Occipital lobe (tissue), 1 donor: ENCODE measurements at regions not wholly inside any gene's neighbourhood (a gene's known extent, or its start where the extent isn't known, plus 50 kb on each side); places are given as distances from the start of the nearest gene placed in this dataset.

Experiments
- DNase-seq: peaks from one replicate; lab custom pipeline; 2025; lab: John Stamatoyannopoulos, UW

DNA sequence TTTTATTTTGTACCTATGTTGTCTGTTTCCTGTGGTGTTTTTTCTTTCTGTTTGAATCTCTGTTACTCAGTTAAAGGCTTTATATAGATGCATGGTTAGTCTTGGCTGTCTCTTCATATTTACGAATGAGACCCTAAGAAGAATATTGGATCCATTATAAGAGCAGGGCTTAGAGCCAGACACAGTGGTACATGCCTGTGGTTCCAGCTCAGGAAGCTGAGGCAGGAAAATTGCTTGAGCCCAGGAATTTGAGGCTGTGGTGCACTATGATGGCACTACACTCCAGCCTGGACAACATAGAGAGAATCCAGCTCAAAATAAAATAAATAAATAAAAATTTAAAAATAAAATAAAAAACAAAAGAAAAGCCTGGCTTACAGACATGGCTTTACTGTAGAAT, 211.1 kb downstream of the SOD2 start:
- no peak for DNase-seq

DNA sequence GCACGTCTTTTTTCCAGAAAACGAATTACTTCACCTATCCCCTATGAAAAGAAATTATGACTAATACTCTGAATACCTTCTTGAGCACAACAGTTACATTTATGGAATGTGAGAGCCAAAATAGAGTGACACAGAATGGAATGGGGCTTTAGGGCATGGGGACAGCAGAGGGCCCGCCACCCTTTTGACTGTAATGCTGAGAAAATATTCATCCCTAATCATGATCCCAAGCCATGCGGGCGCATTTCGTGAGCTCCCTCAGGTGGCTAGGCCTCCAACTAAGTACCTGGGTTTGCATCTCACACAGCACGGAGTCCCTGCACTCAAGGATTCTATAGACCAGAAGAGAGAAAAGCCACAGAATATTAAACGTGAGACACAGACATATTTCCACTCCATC, 212.6 kb downstream of the SOD2 start:
- DNase-seq: no peak

DNA sequence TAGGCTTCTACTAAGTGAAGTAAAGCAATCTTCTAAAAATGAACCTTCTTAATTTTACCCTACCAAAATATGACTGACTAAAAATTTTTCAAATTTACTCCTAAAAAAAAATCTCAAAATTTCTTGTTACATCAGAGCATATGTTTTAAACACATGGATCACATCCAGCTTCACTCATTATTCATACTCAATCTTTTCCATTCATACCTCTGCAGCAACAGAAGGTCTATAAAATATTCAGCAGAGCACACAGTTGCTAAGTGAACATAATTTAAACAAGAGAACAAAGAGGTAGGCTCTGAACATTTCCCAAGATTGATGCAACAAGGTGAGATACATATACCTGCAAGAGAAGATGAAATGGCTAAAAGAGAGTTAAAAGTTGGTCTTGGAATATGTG, 213.9 kb downstream of the SOD2 start:
- no peak for DNase-seq

DNA sequence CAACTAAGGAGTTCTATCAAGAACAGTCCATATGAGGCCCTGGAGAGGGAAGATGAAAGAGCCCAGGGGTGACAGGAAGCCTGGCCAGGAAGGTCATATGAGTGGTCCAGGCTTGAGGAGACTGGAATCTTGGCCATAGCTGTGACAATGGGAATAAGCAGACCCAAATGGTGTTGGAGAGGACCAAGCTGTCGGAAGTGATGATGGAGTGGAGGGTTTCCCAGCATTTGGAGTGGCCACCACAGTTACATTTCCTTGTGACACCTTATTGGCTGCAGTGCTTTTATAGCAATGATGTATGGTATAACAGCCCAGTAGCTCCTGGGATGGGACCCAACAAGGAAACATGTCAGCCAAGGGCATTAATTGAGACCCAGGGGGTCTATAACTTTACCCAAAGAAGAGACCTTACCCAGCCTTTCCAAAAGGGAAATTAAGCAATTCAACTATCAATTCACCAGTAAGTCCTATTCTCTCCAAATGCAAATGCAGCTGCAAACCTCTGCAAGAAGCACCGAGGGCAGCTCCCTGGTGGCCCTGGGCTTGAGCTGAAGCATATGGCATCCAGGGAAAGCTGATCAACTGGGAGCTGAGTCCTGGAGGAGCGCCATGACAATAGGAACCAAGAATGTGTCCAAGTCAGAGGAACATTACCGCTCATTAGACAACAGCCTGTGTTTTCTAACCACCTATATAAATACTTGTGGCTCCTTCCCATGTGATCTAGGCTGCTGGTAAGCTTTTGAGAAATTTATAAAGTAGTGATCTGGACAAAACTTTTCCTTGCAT, 219.4 kb downstream of the SOD2 start:
- DNase-seq: no peak

DNA sequence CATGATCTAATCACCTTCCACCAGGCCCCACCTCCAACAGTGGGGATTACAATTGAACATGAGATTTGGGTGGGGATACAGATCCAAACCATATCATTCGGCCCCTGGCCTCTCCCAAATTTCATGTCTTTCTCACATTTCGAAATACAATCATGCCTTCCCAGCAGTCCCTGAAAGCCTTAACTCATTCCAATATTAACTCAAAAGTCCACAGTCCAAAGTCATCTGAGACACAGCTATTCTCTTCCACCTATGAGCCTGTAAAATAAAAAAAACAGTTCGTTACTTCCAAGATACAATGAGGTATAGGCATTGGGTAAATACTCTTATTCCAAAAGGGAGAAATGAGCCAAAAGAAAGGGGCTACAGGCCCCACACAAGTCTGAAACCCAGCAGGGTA, 222.6 kb downstream of the SOD2 start:
- no peak for DNase-seq

DNA sequence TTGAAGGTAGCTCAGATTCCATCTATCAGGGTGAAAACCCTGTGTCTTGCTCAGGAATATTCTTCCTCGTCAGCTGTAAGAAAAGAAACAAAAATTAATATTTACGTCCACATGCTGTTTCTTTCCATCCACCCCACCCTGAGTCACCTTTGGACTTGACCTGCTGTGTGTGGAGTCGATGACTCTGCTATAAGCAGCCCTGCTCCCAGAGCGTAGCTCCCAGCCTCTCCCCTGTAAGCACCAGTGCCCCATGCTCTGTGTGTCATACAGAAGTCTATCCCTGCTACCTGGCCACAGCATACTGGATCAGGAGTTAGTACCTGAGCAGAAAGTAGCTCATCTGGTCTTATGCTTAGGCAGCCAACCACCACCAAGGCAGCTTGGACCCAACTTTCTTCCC, 223.6 kb downstream of the SOD2 start:
- no peak for DNase-seq

DNA sequence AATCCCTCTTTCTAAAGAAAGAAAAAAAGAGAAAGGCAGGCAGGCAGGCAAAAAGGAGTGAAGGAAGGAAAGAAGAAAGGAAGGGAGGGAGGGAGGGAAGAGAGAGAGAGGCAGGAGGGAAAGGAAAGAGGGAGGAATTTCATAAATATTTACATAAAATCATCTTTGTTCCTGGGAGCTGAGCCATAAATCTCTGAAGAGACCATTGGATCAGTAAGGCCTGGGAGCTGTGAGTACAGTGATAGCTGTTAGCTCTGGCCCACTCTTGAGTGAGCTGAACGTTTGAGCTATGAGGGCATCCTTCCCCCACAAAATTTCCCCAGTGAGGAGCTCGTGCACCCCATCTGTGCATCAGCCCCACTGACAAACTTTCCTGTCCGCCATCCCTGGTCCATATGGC, 224.0 kb downstream of the SOD2 start:
- DNase-seq: no peak

DNA sequence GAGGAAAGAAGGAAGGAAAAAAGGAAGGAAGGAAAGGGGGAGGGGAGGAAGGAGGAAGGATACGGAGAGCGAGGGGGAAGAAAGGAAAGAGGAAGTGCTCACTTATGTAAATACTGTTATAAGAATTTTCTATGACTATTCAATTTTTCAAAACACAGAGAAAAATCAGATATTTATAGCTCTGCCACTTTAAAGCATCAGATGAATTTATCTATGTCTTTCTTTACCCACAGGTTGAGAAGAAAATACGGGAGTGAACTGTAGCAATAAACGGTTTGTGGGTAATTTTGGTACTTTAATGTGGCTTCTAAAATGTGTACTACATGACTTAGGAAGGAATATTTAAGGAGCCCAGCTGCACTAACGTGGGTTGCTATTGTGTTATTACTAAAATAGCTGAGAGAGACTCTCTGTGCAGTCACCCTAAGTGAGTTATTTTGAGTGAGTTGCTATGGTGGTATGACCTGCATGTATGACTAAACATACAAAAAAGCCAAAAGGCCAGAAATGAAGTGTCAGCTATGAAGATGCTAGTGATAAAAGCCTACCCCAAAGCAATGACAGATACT, 225.5 kb downstream of the SOD2 start:
- DNase-seq: no peak

DNA sequence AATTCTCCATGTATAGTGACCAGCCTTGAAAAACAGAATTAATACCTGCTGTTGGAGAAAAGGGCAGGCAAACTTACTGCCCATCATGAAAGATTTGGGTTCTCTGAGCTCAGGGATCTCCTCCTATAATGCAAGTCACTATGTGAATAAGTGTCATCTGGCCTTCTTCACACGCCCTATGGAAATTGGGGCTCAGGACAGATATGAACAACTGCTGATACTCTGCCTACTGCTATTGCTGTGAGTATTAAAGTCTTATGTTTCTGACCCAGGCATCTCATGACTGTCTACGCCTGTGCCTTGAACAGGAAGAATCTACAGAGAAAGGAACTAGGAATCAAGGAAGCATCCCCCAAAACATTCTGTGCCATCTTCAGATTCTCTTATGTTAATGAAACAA, 226.1 kb downstream of the SOD2 start:
- no peak for DNase-seq

DNA sequence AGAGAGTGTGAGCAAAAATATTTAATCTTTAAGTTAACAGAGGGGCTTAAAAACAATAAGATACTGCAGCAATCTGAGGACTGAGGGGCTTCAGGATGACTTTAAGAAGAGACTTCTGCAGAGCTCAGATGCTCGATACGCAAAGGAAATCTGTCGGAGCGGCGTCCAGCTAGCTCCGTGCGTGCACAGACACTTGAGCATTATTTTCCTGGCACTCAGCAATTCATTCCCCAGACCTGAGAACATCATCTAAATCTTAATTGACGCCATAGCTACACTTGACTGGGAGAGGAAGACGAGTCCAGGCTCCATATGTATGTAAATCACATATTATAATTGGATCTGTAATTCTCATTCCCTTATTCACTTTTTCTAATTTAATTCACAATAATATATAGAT, 228.2 kb downstream of the SOD2 start:
- DNase-seq: no peak

DNA sequence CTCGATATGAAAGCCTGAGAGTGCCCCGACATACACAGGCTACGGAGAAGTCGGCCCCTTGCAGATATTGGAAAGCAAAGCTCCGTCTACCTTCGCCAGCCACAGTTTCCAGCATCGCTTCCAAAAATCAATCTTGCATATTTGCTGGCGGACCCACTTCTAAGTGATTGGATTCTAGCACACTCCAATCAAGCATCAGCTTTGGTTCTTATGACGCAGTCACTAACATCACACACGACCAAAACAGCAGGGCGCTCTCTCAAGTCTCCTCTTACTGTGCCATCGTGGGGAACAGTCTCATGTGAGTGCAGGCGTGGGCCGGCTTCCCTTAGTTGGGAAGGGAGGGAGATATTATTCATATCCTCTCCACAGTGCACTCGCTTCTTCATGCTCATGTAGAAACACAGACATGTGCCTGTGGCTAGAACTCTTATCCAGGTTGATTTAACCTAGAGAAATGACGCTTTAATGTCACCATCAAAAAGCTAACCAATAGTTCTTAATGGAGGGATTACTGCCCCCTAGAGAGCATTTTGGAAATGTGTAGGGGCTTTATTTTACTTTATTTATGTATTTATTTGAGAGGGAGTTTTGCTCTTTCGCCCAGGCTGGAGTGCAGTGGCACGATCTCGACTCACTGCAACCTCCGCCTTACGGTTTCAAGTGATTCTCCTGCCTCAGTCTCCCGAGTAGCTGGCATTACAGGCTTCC, 229.8 kb downstream of the SOD2 start:
- no peak for DNase-seq

DNA sequence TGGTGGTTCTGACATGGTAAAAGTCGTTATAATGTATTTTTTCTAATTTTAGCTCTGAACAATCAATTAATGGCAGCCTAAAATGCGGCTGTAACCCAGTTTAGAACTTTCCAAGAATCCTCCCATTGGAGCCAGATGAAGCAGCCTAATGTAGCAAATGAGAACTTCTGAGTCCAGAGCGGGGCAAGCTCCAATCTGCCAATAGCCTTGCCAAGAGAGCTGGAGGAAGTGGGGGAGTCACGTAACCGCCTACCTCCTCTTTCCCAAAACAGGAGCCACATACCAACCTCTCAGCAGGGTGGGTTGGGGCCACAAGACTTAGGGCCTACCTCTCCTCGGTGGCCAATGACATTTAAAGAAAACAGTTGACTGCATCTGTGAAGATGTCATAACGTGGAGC, 230.6 kb downstream of the SOD2 start:
- no peak for DNase-seq

DNA sequence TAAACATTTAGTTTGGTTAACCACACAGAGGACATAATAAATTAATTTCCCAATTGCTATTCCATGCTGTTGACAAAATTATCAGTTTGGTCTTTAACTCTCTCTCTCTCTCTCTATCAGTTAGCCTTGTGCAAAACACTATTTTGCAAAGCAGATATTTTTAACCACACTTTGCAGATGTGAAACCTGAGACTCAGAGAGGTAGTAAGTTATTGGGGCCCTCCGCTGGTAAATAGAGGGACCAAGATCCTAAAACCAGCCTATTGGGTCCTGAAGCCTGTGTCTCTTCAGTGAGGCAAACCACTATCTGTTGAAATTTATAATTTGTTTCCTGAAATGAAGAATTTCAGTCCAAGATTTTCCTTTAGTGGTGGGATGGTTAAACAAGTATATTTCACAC, 231.0 kb downstream of the SOD2 start:
- DNase-seq: no peak

DNA sequence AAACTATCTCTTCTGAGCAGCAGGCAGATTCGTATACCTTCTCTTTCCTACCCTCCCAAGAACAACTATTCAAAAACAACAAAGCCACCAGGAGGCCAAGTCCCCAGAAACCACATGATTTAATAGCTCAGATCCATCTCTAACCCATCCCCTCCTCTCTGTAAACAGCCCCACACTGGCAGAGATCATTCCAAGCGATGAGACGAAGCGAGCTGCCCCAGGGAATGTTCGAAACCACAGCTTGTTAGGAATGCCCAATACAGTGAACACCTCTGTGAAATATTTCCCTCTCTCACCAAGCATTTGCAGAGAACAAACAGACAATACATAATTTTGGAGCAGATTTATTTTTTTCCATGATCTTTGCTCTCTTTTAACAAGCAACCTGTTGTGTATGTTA, 231.8 kb downstream of the SOD2 start:
- DNase-seq: no peak

DNA sequence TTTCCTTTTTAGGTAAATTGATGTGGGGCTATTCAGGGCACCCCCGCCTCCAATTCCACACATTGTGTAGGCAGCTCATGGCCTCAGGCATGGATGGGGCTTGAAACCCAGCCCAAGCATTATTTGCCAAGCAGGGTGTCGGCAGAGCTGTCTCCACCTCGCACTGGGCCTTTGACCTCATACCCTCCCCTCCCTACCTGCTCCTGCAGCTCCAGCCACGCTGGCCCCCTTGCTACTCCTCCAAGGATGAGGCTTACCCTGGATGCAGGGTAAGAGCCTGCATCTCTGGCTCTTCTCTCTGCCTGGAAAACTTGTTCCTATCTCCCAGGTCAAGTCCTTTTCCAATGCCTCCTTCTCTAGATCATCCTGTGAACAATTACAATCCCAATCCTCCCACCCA, 232.6 kb downstream of the SOD2 start:
- no peak for DNase-seq

DNA sequence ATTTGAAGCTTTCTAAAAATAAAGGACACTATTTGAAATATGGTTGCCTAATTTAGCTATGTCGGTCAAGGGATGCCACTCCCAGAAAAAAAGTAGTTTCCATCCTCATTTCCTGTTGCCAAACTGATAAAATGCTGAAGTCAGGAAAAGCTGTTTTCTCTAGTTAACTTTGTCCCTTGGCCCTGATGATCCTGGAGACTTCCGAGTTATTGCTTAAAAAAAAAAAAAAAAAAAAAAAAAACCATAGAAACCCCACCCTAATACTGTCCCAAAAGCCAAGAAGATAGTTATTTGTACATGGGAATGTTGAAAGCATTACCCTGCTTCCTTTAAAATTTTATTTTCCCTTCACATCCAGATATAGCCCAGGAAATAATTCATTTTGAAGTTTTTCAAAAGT, 236.7 kb downstream of the SOD2 start:
- no peak for DNase-seq

DNA sequence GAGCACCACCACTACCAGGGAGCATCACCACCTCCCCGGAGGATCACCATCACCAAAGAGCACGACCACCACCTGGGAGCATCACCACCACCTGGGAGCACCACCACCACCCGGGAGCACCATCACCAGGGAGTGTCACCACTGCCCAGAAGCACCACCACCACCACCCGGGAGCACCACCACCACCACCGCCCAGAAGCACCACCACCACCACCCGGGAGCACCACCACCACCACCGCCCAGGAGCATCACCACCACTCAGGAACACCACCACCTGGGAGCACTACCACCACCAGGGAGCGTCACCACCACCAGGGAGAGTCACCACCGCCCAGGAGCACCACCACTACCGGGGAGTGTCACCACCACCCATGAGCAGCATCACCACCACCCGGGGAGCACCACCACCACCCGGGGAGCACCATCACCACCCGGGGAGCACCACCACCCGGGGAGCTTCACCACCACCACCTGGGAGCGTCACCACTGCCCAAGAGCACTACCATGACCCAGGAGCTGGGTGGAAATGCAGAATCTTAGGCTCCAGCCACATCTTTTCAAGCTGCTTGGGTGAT, 237.3 kb downstream of the SOD2 start:
- no peak for DNase-seq

DNA sequence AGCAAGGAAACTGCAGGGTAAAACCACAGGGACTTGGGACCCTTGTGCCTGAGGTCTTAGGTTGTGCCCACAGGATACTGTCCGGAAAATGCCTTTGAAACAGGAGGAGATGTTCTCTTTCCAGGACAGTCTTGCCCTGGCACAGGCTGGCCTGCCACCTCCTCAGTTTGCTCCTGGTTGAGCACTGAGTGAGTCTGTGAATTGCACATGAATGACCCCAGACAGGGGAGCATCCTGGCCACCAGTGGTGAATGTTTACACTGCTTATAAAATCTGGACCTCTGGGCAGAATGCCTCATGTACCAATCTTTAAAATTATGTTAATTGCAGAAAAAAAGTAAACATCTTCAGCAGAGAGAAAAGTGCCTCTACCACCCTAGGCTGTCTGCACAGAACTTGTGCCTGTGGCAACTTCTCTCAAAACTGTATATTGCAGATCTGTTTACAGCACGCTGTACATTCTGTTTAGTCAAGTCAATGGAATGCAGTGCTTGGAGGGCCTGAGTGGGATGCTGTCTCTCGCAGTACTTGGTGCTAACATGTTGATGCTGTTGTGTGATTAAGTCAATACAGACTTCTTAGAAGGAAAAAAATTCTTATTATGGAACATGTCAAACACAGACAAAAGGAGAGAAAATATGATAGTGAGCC, 242.1 kb downstream of the SOD2 start:
- DNase-seq: no peak

DNA sequence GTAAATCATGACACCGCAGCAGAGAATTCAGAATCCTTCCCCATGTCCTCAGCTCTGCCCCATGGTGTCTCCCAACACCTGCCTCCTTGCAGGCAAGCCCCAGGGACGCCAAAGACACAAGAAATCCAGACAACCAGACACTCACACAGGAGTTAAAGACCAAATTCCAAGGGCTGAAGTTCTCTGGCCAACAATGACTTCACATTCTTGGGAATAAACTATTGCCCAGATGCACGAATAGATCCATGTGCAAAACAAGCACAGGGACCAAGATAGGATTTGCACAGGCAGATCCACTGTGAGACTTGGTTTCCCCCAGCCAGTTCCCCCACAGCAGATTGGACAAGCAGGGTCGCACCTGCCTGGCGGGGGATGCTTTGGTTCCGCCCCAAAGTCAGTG, 246.7 kb downstream of the SOD2 start:
- DNase-seq: no peak

DNA sequence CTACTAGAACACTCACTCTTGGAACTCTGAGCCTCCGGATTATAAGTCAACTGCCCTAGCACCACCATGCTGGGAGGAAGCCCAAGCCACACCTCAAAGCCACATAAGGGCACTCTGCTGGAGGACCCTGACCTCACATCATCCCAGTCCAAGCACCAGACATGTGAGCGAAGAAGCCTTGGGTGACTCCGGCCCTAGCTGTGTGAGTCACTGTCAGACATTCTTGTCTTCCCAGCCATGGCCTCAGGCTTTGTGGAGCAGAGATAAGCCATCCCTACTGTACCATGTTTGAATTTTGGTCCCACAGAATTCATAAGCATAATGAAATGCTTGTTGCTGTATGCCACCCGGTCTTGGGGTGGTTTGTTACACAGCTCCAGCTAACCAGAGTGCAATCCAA, 247.7 kb downstream of the SOD2 start:
- DNase-seq: no peak

DNA sequence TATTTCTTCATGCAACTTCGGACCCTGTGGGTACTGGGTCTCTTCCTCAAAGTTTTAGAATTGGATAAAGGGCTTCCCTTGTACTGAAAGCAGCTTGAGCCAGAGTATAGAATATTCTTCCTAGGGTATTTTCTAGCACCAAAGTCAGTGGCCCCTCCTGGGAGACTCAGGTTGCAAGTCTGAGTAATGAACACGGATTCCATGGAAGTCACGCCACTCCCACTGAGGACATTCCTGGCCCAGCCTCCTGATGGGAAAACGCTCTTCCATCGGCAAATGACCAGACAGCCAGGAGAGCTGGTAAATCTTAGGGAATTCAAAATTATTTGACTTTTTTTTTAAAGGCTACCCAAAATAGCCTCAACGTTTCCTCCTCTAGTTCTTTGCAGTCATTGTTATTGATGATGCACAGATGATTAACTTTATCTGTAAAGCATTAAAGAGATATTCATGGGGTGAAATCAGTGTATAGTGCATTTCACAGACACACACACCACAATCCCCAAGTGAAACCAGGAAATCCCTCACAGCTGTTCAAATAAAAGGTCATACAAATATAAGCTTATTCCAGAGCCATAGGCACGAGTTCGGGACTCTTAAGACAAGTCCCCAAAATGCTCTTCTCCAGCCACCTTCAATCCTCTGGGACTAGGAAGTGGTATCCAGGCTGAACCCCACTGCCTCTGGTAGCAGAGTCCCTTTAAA, 248.8 kb downstream of the SOD2 start:
- no peak for DNase-seq
